Erythroblast (primary cell): ENCODE measurements at regions not wholly inside any gene's neighbourhood (a gene's known extent, or its start where the extent isn't known, plus 50 kb on each side); places are given as distances from the start of the nearest gene placed in this dataset.
"Not testable (repeated sequence)": the region's sequence is repeated elsewhere in the genome, so short reads cannot be mapped to it uniquely, and the experiment has no call there.

Experiments used
- DNase-seq, 2 experiments: peaks; one replicate each; lab custom pipeline; 2025; lab: John Stamatoyannopoulos, UW
- GATA1 ChIP-seq: IDR thresholded peaks from 2 replicates; pipeline ENCODE4 v1.6.1; 2011; ENCODE audit warnings: low read depth, mild to moderate bottlenecking, control low read depth, low read length, moderate library complexity
- POLR2A ChIP-seq: IDR thresholded peaks from 2 replicates; pipeline ENCODE4 v1.6.1; 2011; ENCODE audit warnings: mild to moderate bottlenecking, low read length

DNA sequence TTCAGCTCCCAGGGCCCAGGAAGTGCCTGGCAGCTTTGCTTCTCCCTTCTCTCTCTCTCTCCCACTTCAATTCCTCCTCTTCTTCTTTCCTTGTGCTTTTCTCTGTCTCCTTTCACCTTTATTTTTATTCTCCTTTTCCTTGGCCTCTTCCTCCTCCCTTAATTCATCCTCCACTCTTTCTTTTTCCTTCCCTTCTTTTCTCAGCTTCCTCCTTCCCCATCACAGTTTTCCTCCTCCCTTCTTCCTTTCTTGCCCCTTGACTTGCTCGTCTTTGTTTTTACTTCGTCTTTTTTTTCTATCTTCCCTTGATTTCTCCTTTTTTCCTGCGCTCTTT lies 99.4 kb upstream of the LHX1 start:
- no peak for TF ChIP-seq POLR2A
- TF ChIP-seq GATA1, result no peak
- DNase-seq, result no peak

DNA sequence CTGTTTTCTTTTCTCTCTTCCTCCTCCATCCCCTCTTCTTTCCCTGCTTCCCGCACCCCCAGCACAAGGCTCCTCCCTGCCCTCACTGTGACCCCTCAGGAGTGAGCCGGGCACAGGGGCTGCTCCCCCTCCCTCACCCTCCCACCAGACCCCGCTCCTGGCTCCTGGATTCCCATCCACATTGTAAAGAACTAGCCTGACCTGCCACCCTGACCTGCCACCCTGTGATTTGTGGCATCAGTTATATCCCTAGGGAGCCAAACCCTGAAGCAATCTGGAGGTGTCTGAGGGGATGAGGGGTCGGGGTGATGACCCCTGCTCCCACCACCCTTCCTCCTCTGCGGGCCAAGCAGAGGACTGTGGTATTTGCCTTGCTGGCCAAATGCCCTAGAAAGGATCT lies 98.0 kb upstream of the LHX1 start:
- no peak for DNase-seq
- no peak for TF ChIP-seq GATA1
- TF ChIP-seq POLR2A, result no peak

DNA sequence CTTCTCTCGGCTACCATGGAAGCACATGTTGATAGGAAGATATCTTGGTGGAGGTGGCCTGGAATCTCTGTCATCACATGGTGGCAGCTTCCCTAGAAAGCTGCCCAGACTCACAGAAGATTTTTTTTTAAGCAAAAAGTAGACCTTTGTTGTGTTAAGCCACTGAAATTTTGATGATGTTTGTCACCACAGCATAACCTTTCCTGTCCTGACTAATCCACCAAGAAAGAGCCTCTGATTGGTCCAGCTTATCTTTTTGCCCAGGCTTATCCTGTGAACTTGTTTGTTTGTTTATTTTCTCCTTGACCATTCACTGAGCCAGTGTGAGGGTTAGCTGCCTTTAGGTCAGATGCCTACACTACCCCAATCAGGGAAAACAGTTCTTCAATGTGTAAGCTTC lies 96.5 kb upstream of the LHX1 start:
- DNase-seq, result no peak
- TF ChIP-seq GATA1, result no peak
- TF ChIP-seq POLR2A, result no peak

DNA sequence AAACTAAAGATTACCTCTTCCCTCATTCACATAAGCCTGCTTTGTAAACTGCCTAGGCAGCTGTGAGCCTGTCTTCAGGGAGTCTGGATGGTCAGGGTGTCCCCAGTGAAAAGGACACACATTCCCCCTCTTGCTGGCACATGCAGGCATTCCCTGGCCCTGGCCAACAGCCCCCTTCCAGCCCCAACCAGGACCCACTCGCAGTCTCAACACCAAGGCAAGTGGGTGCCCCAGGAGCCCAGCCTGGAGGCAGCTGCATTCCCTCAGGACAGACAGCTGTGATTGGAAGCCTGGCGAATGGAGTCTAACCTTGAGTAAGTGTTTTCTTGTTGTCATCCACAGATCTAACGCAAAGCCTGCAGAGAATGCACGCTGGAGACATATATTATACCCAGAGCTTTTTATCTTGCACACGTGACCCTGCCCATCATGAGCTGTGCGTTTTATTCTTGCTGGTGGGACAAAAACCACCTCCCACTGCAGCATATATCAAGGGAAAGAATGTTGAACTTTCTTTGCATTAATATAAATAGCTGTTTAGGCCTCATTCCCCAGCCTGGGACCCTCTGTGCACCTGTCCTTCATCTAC lies 95.0 kb upstream of the LHX1 start:
- TF ChIP-seq GATA1, result no peak
- no peak for TF ChIP-seq POLR2A
- no peak for DNase-seq

DNA sequence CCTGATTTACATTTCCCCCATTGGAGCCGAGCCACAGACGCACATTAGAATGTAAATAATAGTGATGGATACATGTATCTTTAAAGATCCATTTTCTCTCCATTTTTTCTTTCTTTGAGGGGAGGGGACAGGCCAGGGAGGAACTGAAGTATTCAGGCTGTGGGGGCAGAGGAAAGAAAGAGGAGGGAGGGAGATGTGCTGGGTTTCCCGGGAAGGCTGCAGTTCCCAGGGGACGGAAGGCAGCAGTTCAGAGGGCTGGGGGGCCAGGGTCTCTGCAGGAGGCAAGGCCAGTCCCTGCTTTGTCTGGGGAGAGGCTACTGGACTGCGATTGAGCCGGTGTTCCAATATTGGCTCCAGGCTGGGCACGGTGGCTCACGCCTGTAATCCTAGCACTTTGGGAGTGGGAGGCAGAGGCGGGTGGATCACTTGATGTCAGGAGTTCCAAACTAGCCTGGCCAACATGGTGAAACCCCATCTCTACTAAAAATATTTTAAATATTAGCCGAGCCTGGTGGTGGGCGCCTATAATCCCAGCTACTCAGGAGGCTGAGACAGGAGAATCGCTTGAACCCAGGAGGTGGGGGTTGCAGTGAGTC lies 94.2 kb upstream of the LHX1 start:
- no peak for DNase-seq
- no peak for TF ChIP-seq POLR2A
- TF ChIP-seq GATA1, result no peak

DNA sequence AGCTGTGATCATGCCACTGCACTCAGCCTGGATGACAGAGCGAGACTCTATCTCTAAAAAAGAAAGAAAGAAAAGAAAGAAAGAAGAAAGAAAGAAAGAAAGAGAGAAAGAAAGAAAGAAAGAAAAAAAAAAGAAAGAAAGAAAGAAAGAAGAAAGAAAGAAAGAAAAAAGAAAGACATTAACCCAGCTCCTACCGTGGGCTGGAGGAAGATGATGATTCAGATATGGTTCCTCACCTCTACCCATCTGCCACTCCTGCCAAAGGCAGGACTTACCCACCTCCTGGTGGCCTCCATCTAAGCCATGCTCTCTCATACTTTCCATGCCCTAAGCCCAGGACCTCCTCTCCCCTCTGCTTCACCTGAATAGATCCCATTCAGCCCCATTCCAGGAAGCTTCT lies 93.3 kb upstream of the LHX1 start:
- no peak for DNase-seq
- no peak for TF ChIP-seq POLR2A
- no peak for TF ChIP-seq GATA1

DNA sequence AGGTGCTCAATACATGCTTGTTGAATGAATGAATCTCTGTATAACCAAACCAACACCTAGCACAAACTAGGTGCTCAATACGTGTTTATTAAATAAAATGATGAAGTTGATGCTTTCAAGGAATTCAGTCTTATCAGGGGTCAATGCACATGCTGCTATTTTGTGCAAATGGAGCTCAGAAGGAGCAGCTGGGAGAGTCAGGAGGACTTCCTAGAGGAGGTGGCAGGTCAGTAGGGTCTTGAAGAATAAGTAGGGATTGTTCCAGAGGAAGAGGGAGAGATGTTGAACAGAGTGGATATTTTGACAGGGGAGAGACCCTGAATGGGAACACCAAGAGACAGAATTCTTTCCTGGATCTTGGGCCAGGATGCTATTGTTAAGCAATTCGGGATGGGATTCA lies 92.7 kb upstream of the LHX1 start:
- TF ChIP-seq POLR2A (no peak), GATA1 (no peak)
- DNase-seq, result no peak

DNA sequence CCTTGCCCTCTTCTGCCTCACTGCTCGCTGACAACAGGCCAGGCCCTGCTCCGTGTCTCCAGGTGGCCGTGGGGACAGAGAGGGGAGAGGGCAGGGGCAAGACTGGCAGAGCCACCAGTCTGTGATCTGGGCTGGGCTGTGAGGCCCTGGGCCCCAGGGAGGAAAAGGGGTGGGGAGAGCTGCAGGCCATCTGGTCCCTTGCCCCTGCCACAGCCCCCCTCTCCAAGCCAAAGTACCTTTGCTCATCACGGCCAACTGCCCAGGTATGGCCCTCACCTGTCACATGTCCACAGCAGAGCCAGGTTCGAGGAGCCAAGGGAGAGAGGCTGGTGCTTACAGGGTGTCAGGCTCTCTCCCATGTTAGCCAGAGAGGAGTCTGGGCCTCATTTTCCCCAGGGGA lies 91.4 kb upstream of the LHX1 start:
- DNase-seq, result no peak
- TF ChIP-seq POLR2A, result no peak
- no peak for TF ChIP-seq GATA1

DNA sequence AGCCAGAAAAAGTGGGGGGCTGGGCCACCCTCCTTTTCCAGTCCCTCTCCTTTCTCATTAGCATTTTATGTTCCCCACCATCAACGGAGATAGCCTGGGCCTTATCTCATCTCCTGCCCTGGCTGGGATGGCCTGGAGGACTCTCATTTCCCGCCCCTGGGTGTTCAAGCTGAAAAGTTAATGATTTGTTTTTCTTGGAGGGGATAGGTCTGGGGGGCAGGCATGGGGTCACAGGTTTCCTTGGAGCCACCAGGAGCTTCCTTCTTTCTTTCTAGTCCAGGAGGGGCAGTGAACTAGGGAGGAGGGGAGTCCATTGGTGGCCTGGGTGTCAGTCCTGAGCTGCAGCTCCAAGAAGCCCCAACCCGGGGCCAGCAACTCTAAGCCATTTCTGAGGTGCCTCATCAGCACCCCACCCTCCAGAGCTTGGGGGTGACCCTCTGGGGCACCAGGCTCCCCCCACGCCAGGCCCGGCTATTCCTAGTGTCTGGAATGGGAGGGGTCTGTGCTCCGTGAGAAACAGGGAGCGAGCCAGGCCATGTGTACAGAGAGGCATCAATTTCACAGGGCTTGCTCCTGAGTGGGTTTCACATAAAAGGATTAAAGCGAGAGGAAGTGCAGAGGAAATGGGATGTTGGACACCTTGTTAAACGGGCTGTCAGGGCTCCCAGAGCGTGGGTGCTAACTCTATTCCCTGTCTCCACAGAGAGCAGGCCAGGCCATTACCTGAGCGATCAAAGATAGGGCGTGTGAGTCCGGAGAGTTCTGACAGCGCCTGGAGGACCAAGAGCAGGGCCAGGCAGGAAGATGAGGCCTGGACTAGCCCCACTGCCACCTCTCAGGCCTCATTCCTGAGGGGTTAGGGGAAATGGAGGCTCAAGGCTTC lies 90.6 kb upstream of the LHX1 start:
- TF ChIP-seq GATA1, result no peak
- TF ChIP-seq POLR2A, result no peak
- no peak for DNase-seq

DNA sequence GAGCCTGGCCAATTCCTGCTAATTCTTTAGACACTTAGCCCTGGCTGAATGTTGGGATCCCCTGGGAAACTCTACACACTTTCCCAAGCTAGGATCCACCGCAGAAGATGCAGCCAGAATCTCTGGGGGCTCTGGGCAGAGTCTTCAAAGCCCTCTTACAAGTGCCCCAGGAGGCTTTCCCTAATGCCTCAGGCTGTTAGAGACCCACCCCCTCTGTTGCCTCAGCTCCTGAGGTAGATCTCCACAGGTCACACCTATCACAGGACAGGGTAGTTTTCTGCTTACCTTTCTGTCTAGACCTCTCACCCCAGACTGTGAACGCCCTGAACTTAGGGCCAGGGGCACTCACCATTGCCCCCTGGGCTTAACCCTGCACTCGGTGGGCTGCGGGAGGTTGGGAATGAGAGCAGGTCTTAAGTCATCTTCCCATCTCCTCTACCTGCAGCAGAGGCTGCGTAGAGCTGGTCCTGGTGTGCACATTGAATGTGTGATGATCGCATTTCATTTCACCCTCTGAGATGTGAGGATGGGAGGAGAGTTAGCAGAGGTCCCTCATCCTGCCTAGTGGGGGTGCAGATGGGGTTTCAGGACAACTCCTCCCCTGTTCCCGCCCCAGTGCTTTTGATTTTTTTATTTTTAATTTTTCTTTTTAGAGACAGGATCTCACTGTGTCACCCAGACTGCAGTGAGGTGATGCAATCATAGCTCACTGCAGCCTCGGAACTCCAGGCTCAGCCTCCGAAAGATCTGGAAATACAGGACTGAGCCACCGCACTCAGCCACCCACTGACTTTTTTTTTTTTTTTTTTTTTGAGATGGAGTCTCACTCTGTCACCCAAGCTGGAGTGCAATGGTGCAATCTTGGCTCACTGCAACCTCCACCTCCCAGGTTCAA lies 89.0 kb upstream of the LHX1 start:
- DNase-seq, result no peak
- TF ChIP-seq GATA1, result no peak
- no peak for TF ChIP-seq POLR2A

DNA sequence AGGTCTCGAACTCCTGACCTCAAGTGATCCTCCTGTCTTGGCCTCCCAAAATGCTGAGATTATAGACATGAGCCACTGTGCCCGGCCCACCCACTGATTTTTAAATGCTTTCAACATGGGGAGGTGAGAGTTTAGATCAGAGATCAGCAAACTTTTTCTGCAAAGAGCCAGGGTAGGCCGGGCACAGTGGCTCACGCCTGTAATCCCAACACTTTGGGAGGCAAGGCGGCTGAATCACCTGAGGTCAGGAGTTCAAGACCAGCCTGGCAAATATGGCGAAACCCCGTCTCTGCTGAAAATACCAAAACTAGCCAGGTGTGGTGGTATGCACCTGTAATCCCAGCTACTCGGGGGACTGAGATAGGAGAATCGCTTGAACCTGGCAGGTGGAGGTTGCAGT lies 88.3 kb upstream of the LHX1 start:
- DNase-seq, result not testable (repeated sequence)

DNA sequence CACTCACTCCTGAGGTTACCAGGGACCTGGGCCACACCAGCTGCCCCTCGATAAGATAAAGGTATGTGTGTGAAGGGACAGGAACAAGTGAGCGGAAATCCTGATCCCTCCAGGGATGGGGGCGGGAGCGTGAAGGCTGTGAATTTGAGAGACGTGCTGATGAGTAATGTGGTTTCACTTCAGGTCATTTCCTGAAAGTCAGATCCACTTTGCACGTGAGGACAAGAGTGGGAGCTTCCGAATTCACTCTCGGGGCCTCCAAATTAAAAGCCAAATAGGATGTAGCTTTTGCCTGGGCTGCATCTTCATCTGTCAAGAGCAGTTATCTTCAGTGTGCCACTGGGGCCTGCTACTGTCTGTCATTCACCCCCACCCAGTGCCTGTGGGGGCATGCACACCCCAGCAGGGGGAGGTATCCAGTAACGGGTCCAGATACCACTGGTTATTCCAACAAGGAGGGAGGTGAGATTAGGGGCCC lies 87.4 kb upstream of the LHX1 start:
- TF ChIP-seq POLR2A, result no peak
- TF ChIP-seq GATA1, result no peak
- peak; percentile 18 to 33 for DNase-seq

DNA sequence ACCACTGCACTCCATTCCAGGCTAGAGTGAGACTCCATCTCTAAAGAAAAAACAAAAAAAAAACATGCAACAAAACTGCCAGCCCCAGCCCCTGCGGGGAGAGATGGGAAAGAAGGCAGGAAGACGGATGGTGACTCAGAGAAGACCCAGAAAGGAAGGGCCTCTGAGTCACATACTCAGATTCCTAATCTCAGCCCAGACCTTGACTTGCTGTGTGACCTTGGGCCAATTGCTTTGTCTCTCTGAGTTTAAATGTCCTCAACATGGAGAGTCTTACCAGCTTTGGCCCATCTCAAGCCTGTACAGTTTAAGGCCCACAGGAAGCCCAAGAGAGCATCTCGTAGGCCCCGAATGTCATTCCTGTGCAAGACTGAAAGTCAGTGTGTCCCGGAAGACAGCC lies 86.5 kb upstream of the LHX1 start:
- TF ChIP-seq POLR2A, result no peak
- TF ChIP-seq GATA1, result no peak
- DNase-seq, result no peak
